HG02678 (cell line): ENCODE measurements at regions not wholly inside any gene's neighbourhood (a gene's known extent, or its start where the extent isn't known, plus 50 kb on each side); places are given as distances from the start of the nearest gene placed in this dataset.

ENCODE experiments used
- ATAC-seq: cut with Tn5 transposase; IDR thresholded peaks from one replicate; pipeline ENCODE4 v1.9.1; 2021; ENCODE audit warnings: mild to moderate bottlenecking, moderate library complexity; ENCODE audit not compliant: unreplicated experiment

GRCh38 chr2:223369889-223370288 lies 232.3 kb downstream of the SCG2 start:
- ATAC-seq, result no peak

- ATAC-seq, result no peak
Measured at GRCh38 chr2:223383315-223383714, 218.8 kb downstream of the SCG2 start.

- ATAC-seq, result no peak
Measured at GRCh38 chr2:223386189-223386588, 216.0 kb downstream of the SCG2 start.

GRCh38 chr2:223386984-223387383 lies 215.2 kb downstream of the SCG2 start:
- ATAC-seq, result no peak

GRCh38 chr2:223389624-223390023 lies 212.5 kb downstream of the SCG2 start:
- no peak for ATAC-seq

- no peak for ATAC-seq
Measured at GRCh38 chr2:223396993-223397392, 205.2 kb downstream of the SCG2 start.

GRCh38 chr2:223399357-223399957 lies 202.7 kb downstream of the SCG2 start:
- no peak for ATAC-seq

- ATAC-seq, result no peak
Measured at GRCh38 chr2:223404616-223405015, 197.5 kb downstream of the SCG2 start.

- no peak for ATAC-seq
Measured at GRCh38 chr2:223414646-223415045, 187.5 kb downstream of the SCG2 start.

- no peak for ATAC-seq
Measured at GRCh38 chr2:223415071-223415470, 187.1 kb downstream of the SCG2 start.

GRCh38 chr2:223416815-223417610 lies 185.1 kb downstream of the SCG2 start:
- ATAC-seq, result no peak

- no peak for ATAC-seq
Measured at GRCh38 chr2:223418131-223418530, 184.0 kb downstream of the SCG2 start.

- no peak for ATAC-seq
Measured at GRCh38 chr2:223418604-223419199, 183.5 kb downstream of the SCG2 start.

- no peak for ATAC-seq
Measured at GRCh38 chr2:223420048-223420447, 182.1 kb downstream of the SCG2 start.

- no peak for ATAC-seq
Measured at GRCh38 chr2:223431479-223431878, 170.7 kb downstream of the SCG2 start.

- ATAC-seq, result no peak
Measured at GRCh38 chr2:223433461-223433860, 168.7 kb downstream of the SCG2 start.

GRCh38 chr2:223437788-223438187 lies 164.4 kb downstream of the SCG2 start:
- ATAC-seq, result no peak

- no peak for ATAC-seq
Measured at GRCh38 chr2:223439184-223439583, 163.0 kb downstream of the SCG2 start.

- no peak for ATAC-seq
Measured at GRCh38 chr2:223439786-223440185, 162.4 kb downstream of the SCG2 start.

GRCh38 chr2:223442847-223443246 lies 159.3 kb downstream of the SCG2 start:
- no peak for ATAC-seq

GRCh38 chr2:223450246-223450645 lies 151.9 kb downstream of the SCG2 start:
- ATAC-seq, result no peak

GRCh38 chr2:223457301-223457700 lies 144.9 kb downstream of the SCG2 start:
- ATAC-seq, result no peak
